ENCODE measurements at regions not wholly inside any gene's neighbourhood (a gene's known extent, or its start where the extent isn't known, plus 50 kb on each side); places are given as distances from the start of the nearest gene placed in this dataset.
A peak's percentile ranks its signal among the peaks of the same experiment; 100 is the strongest.

GRCh38 chr4:96343836-96344235, 503.9 kb downstream of the PDHA2 start:
- Histone ChIP-seq H3K4me3 (ENCODE audit: low read depth, low read length, poor library complexity, severe bottlenecking) (no peak overlapping the region), H3K36me3 (ENCODE audit: insufficient read depth, low read length, poor library complexity, severe bottlenecking) (no peaks in the 10 kb centered on the region), H3K4me1 (ENCODE audit: insufficient read depth, low read length, poor library complexity, severe bottlenecking) (no peaks in the 10 kb centered on the region), H3K27ac (ENCODE audit: low read depth, low read length, poor library complexity, severe bottlenecking) (no peak overlapping the region), H3K9me3 (ENCODE audit: low read depth, low read length, poor library complexity, severe bottlenecking) (no peaks in the 10 kb centered on the region), H3K27me3 (replicated peaks; ENCODE audit: insufficient read depth, low read depth, low read length, poor library complexity) (no peaks in the 10 kb centered on the region)
- CTCF ChIA-PET = no interaction called here
- TF ChIP-seq EZH2 (IDR thresholded peaks at IDR 0.05; ENCODE audit: borderline replicate concordance, low read depth, low read length, poor library complexity, severe bottlenecking) (no peak), CTCF (conservative IDR thresholded peaks at IDR 0.05; ENCODE audit: low read depth, low read length) (no peak)
- intact Hi-C loops (cut with micrococcal nuclease; ENCODE audit: unreplicated experiment) = no loop called here
- DNase-seq (ENCODE audit: low spot score) = peak; percentile 17
- BruUV-seq (replicated peaks) = no TSS peak
- POLR2A ChIA-PET (ENCODE audit: low non-redundant PET) = no interaction called here

GRCh38 chr4:96347582-96347981, 507.7 kb downstream of the PDHA2 start:
- no peak overlapping the region for H3K4me3 ChIP-seq (ENCODE audit: low read depth, low read length, poor library complexity, severe bottlenecking)
- no peaks in the 10 kb centered on the region for H3K4me1 ChIP-seq (ENCODE audit: insufficient read depth, low read length, poor library complexity, severe bottlenecking)
- TF ChIP-seq EZH2 (IDR thresholded peaks at IDR 0.05; ENCODE audit: borderline replicate concordance, low read depth, low read length, poor library complexity, severe bottlenecking) (no peak), CTCF (conservative IDR thresholded peaks at IDR 0.05; ENCODE audit: low read depth, low read length) (no peak)
- H3K36me3 ChIP-seq (ENCODE audit: insufficient read depth, low read length, poor library complexity, severe bottlenecking) = no peaks in the 10 kb centered on the region
- H3K9me3 ChIP-seq (ENCODE audit: low read depth, low read length, poor library complexity, severe bottlenecking) = no peaks in the 10 kb centered on the region
- H3K27ac ChIP-seq (ENCODE audit: low read depth, low read length, poor library complexity, severe bottlenecking) = no peak overlapping the region
- intact Hi-C loops (cut with micrococcal nuclease; ENCODE audit: unreplicated experiment) = no loop called here
- BruUV-seq (replicated peaks) = no TSS peak
- no peaks in the 10 kb centered on the region for H3K27me3 ChIP-seq (replicated peaks; ENCODE audit: insufficient read depth, low read depth, low read length, poor library complexity)
- ChIA-PET POLR2A (ENCODE audit: low non-redundant PET) (no interaction called here), CTCF (no interaction called here)
- no peak for DNase-seq (ENCODE audit: low spot score)

- no peaks in the 10 kb centered on the region for H3K9me3 ChIP-seq (ENCODE audit: low read depth, low read length, poor library complexity, severe bottlenecking)
- no peak overlapping the region for H3K27ac ChIP-seq (ENCODE audit: low read depth, low read length, poor library complexity, severe bottlenecking)
- H3K4me1 ChIP-seq (ENCODE audit: insufficient read depth, low read length, poor library complexity, severe bottlenecking) = no peaks in the 10 kb centered on the region
- H3K4me3 ChIP-seq (ENCODE audit: low read depth, low read length, poor library complexity, severe bottlenecking) = no peak overlapping the region
- TF ChIP-seq CTCF (conservative IDR thresholded peaks at IDR 0.05; ENCODE audit: low read depth, low read length) (peak; percentile 45; the same call in 1 of the 2 replicates), EZH2 (IDR thresholded peaks at IDR 0.05; ENCODE audit: borderline replicate concordance, low read depth, low read length, poor library complexity, severe bottlenecking) (no peak)
- DNase-seq (ENCODE audit: low spot score) = peak; percentile 22
- H3K27me3 ChIP-seq (replicated peaks; ENCODE audit: insufficient read depth, low read depth, low read length, poor library complexity) = no peaks in the 10 kb centered on the region
- ChIA-PET POLR2A (ENCODE audit: low non-redundant PET) (no interaction called here), CTCF (no interaction called here)
- no peaks in the 10 kb centered on the region for H3K36me3 ChIP-seq (ENCODE audit: insufficient read depth, low read length, poor library complexity, severe bottlenecking)
- no TSS peak for BruUV-seq (replicated peaks)
- intact Hi-C loops (cut with micrococcal nuclease; ENCODE audit: unreplicated experiment) = loop anchor here (5.0 to 10.0 kb wide), 2 partner anchors 657 to 1185 kb away; no protein-coding TSS in a partner anchor
Observed at GRCh38 chr4:96352051-96352517, 512.2 kb downstream of the PDHA2 start.

All from A673 (cell line).